IPS-NIHi7 (cell line): ENCODE measurements at regions not wholly inside any gene's neighbourhood (a gene's known extent, or its start where the extent isn't known, plus 50 kb on each side); places are given as distances from the start of the nearest gene placed in this dataset.

ENCODE experiments used
- DNase-seq: peaks from one replicate; pipeline ENCODE4 v3.0.0; 2012; ENCODE audit warnings: mixed read lengths; ENCODE audit errors: extremely low spot score

GRCh38 chr4:10335050-10335449 is 122.2 kb downstream of the ZNF518B start:
- DNase-seq = no peak

GRCh38 chr4:10334506-10335028 is 122.7 kb downstream of the ZNF518B start:
- DNase-seq = no peak

- DNase-seq = peak; percentile 67
Measured at GRCh38 chr4:10333942-10334341, 123.3 kb downstream of the ZNF518B start.

GRCh38 chr4:10326075-10326474 is 131.2 kb downstream of the ZNF518B start:
- no peak for DNase-seq

- no peak for DNase-seq
Measured at GRCh38 chr4:10321931-10322330, 135.3 kb downstream of the ZNF518B start.

- no peak for DNase-seq
Measured at GRCh38 chr4:10320130-10320529, 137.1 kb downstream of the ZNF518B start.

- no peak for DNase-seq
Measured at GRCh38 chr4:10317345-10317744, 139.9 kb downstream of the ZNF518B start.

- DNase-seq = no peak
Measured at GRCh38 chr4:10316851-10317250, 140.4 kb downstream of the ZNF518B start.

- no peak for DNase-seq
Measured at GRCh38 chr4:10315638-10316037, 141.6 kb downstream of the ZNF518B start.

GRCh38 chr4:10312568-10312967 is 144.7 kb downstream of the ZNF518B start:
- no peak for DNase-seq

GRCh38 chr4:10311939-10312338 is 145.3 kb downstream of the ZNF518B start:
- DNase-seq = no peak

- no peak for DNase-seq
Measured at GRCh38 chr4:10305816-10306215, 151.4 kb downstream of the ZNF518B start.

GRCh38 chr4:10303291-10303690 is 153.9 kb downstream of the ZNF518B start:
- no peak for DNase-seq

- no peak for DNase-seq
Measured at GRCh38 chr4:10302096-10302495, 155.1 kb downstream of the ZNF518B start.

- no peak for DNase-seq
Measured at GRCh38 chr4:10299601-10300000, 157.6 kb downstream of the ZNF518B start.

GRCh38 chr4:10298681-10299080 is 158.5 kb downstream of the ZNF518B start:
- DNase-seq = no peak

GRCh38 chr4:10296730-10297129 is 160.5 kb downstream of the ZNF518B start:
- DNase-seq = no peak

- no peak for DNase-seq
Measured at GRCh38 chr4:10295301-10295700, 161.9 kb downstream of the ZNF518B start.

- no peak for DNase-seq
Measured at GRCh38 chr4:10289538-10289906, 167.7 kb downstream of the ZNF518B start.

GRCh38 chr4:10288830-10289537 is 168.2 kb downstream of the ZNF518B start:
- no peak for DNase-seq

GRCh38 chr4:10285028-10285427 is 168.4 kb upstream of the WDR1 start:
- DNase-seq = no peak

GRCh38 chr4:10283761-10284160 is 167.2 kb upstream of the WDR1 start:
- DNase-seq = no peak

GRCh38 chr4:10281996-10282395 is 165.4 kb upstream of the WDR1 start:
- no peak for DNase-seq

GRCh38 chr4:10279261-10279660 is 162.7 kb upstream of the WDR1 start:
- no peak for DNase-seq
